IPS-18c (cell line): ENCODE measurements at regions not wholly inside any gene's neighbourhood (a gene's known extent, or its start where the extent isn't known, plus 50 kb on each side); places are given as distances from the start of the nearest gene placed in this dataset.
"Not testable (repeated sequence)": the region's sequence is repeated elsewhere in the genome, so short reads cannot be mapped to it uniquely, and the experiment has no call there.

ENCODE experiments used
- H3K4me3 ChIP-seq: 2 replicates; pipeline ENCODE4 v1.7.0; 2013; ENCODE audit warnings: low read depth, mild to moderate bottlenecking, low read length, moderate library complexity; ENCODE audit not compliant: insufficient read depth
- H3K9me3 ChIP-seq: one replicate; pipeline ENCODE4 v1.6.1; 2013; ENCODE audit warnings: mild to moderate bottlenecking, low read length, moderate library complexity; ENCODE audit not compliant: control insufficient read depth, insufficient read depth

GRCh38 chr6:77143659-77144447, 319.4 kb downstream of the HTR1B start:
- no peak overlapping the region for H3K4me3 ChIP-seq
- H3K9me3 ChIP-seq: no peaks in the 10 kb centered on the region

DNA sequence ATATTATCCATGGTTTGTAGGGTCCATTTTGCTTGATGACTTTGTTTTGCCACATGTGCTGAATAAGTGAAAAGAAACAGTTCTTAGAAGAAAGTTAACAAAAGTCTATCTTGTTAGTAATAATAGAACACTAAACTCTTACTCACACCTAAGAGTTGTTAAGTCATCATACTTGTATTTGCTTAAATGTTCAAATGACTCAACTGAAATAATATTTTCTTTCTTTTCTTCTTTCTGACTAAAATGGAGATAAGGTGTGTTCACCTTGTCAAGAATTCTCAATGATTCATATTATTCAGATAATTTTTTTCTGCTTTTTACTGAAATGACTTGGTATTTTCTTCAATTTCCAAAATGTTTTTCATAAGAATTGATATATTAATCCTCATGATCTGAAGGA, 327.2 kb downstream of the HTR1B start:
- Histone ChIP-seq H3K4me3 (no peak overlapping the region), H3K9me3 (no peaks in the 10 kb centered on the region)

- H3K9me3 ChIP-seq: no peaks in the 10 kb centered on the region
- H3K4me3 ChIP-seq: no peak overlapping the region
These were observed 330.3 kb downstream of the HTR1B start for GRCh38 chr6:77133031-77133430.

- H3K4me3 ChIP-seq: no peak overlapping the region
- no peaks in the 10 kb centered on the region for H3K9me3 ChIP-seq
These were observed 331.9 kb downstream of the HTR1B start for GRCh38 chr6:77131426-77131825.

- no peak overlapping the region for H3K4me3 ChIP-seq
- no peaks in the 10 kb centered on the region for H3K9me3 ChIP-seq
These were observed 338.7 kb downstream of the HTR1B start for GRCh38 chr6:77124604-77125003.

DNA sequence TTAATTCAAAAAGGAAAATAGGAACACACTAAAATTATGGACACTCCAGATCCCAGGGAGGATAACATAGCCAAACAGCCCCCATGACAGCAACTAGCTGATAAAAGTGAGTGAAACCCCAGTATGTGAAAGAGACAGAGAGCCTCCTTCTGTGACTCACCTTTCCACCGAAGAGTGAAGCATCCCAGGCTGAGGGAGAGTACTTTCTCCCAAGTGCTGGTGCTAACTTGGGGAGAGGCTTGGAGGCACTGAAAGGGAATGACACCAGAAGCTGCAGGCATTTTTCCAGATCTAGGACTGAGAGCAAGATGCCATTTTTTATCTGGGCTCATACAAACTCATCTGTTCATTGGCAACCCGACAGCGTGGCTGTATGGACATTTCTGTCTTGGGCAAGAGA, 339.8 kb downstream of the HTR1B start:
- Histone ChIP-seq H3K9me3 (no peaks in the 10 kb centered on the region), H3K4me3 (no peak overlapping the region)

DNA sequence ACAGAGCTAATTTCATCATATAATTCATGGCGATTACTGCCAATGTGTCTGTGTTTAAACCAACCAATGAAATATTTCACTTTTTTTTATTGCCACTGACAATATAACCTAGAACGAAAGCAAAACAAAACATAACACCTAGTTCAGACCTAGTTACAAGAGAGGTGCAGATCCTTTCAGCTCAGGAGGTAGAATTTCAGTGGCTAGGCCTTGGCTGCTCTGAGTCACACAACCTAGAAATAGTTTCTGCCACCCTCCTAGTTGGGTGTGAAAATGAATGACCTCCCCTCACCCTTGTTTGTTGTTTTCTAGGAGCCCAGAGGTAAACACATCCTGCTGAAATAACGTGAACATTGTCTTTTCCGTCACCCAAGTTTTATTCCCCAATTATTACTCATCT, 356.3 kb downstream of the HTR1B start:
- Histone ChIP-seq H3K4me3 (no peak overlapping the region), H3K9me3 (no peaks in the 10 kb centered on the region)

DNA sequence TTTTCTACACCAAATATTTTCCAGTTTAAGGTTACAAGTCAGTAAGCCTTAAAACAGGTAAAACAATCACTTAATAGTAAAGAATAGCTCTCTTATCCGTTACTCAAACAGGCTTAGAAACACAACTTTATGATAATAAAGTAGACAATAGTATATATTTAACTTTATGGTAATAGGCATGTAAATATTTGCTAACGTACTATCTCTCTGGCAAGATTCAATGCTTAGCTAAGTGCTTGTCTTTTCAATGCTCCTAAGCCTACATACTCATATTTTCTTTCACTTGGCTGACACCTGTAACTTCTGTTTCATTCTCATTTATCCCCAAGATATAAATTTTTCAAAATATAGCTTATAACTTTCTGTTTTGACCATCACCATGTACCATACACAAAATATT, 358.2 kb downstream of the HTR1B start:
- H3K4me3 ChIP-seq: no peak overlapping the region
- no peaks in the 10 kb centered on the region for H3K9me3 ChIP-seq

DNA sequence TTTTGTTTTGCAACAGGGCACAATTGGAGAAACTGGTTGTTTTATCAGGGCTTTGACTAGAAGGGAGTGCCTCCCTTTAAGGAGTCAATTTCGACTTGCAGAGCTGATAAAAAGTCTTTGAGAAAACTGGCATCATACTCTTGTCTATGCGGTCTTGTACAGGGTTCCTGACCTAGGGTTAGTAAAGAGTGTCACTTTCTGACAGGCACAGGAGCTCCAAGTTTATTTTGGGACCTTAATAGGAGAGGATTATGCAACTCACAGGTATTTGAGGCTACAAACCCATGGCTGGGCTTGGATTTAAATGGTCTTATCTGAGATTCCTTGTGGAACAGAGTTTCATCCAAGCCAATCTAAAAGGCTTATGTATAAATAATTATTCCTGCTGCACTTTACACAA, 365.4 kb downstream of the HTR1B start:
- Histone ChIP-seq H3K4me3 (no peak overlapping the region), H3K9me3 (no peaks in the 10 kb centered on the region)

GRCh38 chr6:77095936-77096627, 367.2 kb downstream of the HTR1B start:
- Histone ChIP-seq H3K9me3 (no peaks in the 10 kb centered on the region), H3K4me3 (no peak overlapping the region)

- Histone ChIP-seq H3K9me3 (no peaks in the 10 kb centered on the region), H3K4me3 (no peak overlapping the region)
These were observed 368.5 kb downstream of the HTR1B start for GRCh38 chr6:77094821-77095220.

DNA sequence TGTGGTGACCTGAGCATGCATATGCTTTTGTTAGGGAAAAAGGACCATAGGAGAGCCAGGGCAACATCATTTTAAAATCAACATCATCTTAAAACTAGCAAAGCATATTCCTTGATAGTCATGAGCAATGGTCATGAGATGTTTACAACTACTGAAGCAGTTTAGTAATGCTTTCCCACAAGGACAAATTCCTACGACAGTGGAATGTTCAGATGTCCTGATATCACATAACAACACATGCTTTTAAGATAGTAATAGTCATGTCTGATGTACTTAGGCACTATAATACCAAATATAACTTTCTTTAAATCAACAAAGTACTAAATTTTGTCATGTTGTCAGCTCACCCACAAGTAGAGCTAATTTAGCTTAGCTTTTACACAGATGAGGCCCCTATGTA, 370.3 kb downstream of the HTR1B start:
- Histone ChIP-seq H3K9me3 (no peaks in the 10 kb centered on the region), H3K4me3 (no peak overlapping the region)

DNA sequence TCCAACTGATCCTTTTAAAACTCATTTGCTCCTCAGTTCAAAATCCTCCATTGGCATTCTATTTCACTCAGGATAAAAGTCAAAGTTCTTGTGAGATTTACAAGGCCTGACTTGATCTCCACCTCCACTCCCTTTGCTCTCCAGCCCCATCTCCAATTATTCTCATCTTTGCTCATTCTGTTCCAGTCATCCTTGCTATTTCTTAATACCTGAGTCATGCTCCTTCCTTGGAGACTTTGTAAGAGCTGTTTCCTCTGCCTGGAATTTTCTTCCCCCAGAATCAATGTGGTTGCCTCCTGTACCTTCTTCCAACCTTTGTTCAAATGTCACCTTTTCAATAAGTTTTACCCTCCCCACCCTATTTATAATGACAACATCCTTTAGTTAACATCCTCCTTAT, 373.5 kb downstream of the HTR1B start:
- H3K4me3 ChIP-seq: no peak overlapping the region
- no peaks in the 10 kb centered on the region for H3K9me3 ChIP-seq

- H3K9me3 ChIP-seq, H3K4me3 ChIP-seq: not testable (repeated sequence)
These were observed 375.4 kb downstream of the HTR1B start for GRCh38 chr6:77087794-77088318.

DNA sequence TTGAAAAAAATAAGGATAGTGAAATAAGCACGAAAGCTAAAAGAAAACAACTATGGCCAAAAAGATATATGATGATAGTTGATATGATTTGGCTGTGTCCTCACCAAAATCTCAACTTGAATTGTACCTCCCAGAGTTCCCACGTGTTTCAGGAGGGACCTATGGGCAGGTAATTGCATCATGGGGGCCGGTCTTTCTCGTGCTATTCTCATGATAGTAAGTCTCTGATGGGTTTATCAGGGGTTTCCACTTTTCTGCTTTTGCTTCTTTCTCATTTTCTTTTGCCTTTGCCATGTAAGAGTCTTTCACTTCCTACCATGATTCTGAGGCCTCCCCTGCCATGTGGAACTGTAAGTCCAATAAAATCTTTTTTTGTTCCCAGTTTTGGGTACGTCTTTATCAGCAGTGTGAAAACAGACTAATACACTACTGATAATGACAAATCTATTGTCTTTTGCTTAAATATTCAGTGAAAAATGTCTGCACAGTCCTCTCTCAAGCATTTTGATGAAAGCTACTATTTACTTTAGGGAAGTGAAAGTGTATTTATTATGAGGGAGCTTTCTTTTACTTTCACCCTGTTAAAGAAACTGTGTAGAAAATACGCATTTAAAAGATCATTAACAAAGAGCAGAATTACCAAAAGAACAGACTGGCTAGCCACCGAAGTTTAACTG, 389.1 kb downstream of the HTR1B start:
- H3K9me3 ChIP-seq: no peaks in the 10 kb centered on the region
- H3K4me3 ChIP-seq: no peak overlapping the region

- no peak overlapping the region for H3K4me3 ChIP-seq
- no peaks in the 10 kb centered on the region for H3K9me3 ChIP-seq
These were observed 389.9 kb downstream of the HTR1B start for GRCh38 chr6:77073410-77073760.

GRCh38 chr6:77072694-77073409, 390.4 kb downstream of the HTR1B start:
- no peak overlapping the region for H3K4me3 ChIP-seq

More at GRCh38 chr6:77072694-77073409, 390.4 kb downstream of the HTR1B start:
- no peaks in the 10 kb centered on the region for H3K9me3 ChIP-seq
